ENCODE measurements at regions not wholly inside any gene's neighbourhood (a gene's known extent, or its start where the extent isn't known, plus 50 kb on each side); places are given as distances from the start of the nearest gene placed in this dataset.

DNA sequence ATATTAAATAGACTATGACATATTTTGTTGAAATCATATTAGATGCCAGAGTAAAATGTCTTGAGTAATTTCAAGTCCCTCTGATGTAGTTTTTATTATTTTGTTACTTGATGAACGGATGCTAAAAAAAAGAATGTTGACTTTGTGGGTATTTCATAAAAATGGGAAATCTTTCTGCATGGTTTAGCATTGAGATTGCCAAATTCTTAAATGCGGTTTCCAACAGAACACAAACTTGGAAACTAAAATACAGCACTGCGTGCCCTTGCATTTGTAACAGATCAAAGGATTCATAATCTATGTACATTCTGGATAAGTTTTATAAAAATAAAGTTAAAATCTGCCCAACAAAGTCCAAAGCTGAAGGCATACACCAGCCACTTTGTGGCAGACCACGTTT, 425.5 kb upstream of the DAB2 start:
- no peak overlapping the region for H3K4me2 ChIP-seq (ENCODE audit: low read length)
- H3K9me3 ChIP-seq (ENCODE audit: control insufficient read depth, low read length): no peaks in the 10 kb centered on the region
- TF ChIP-seq, protein P1, sequence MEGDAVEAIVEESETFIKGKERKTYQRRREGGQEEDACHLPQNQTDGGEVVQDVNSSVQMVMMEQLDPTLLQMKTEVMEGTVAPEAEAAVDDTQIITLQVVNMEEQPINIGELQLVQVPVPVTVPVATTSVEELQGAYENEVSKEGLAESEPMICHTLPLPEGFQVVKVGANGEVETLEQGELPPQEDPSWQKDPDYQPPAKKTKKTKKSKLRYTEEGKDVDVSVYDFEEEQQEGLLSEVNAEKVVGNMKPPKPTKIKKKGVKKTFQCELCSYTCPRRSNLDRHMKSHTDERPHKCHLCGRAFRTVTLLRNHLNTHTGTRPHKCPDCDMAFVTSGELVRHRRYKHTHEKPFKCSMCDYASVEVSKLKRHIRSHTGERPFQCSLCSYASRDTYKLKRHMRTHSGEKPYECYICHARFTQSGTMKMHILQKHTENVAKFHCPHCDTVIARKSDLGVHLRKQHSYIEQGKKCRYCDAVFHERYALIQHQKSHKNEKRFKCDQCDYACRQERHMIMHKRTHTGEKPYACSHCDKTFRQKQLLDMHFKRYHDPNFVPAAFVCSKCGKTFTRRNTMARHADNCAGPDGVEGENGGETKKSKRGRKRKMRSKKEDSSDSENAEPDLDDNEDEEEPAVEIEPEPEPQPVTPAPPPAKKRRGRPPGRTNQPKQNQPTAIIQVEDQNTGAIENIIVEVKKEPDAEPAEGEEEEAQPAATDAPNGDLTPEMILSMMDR (IDR thresholded peaks at IDR 0.05): no peak
- no peaks in the 10 kb centered on the region for H3K27me3 ChIP-seq (ENCODE audit: control insufficient read depth, insufficient read depth, low read length)
- H3K4me1 ChIP-seq: no peaks in the 10 kb centered on the region
- no peaks in the 10 kb centered on the region for H3K79me2 ChIP-seq
- H3K4me3 ChIP-seq (ENCODE audit: low read depth, low read length): no peak overlapping the region
- H2AFZ ChIP-seq: no peak overlapping the region
- no peaks in the 10 kb centered on the region for H3K36me3 ChIP-seq (ENCODE audit: control insufficient read depth, insufficient read depth, low read length)
- H3K9ac ChIP-seq: no peak overlapping the region
- no peak overlapping the region for H3K27ac ChIP-seq

DNA sequence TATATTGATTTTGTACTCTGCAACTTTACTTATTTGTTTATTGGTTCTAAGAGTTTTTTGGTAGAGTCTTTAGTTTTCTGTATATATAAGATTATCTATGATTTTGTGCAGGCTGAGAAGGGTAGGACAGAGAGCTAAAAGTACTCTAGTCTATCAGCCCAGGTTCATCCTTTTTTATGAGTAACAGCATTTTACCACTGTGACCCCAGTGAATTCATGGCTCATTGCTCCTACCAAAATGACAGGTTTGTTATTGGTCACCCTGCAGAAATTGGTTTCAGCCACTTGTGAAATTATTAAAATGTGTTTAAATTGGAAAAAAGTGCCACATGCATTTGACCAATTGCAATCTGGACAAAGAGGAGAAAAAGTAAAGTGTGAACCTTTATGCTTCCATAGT, 421.4 kb upstream of the DAB2 start:
- no peak overlapping the region for H3K4me2 ChIP-seq (ENCODE audit: low read length)
- no peak overlapping the region for H2AFZ ChIP-seq
- no peak overlapping the region for H3K4me3 ChIP-seq (ENCODE audit: low read depth, low read length)
- no peaks in the 10 kb centered on the region for H3K4me1 ChIP-seq
- no peak overlapping the region for H3K9ac ChIP-seq
- H3K79me2 ChIP-seq: no peaks in the 10 kb centered on the region
- H3K9me3 ChIP-seq (ENCODE audit: control insufficient read depth, low read length): no peaks in the 10 kb centered on the region
- TF ChIP-seq, protein P1 (IDR thresholded peaks at IDR 0.05): no peak
- H3K27ac ChIP-seq: no peak overlapping the region
- H3K36me3 ChIP-seq (ENCODE audit: control insufficient read depth, insufficient read depth, low read length): no peaks in the 10 kb centered on the region
- no peaks in the 10 kb centered on the region for H3K27me3 ChIP-seq (ENCODE audit: control insufficient read depth, insufficient read depth, low read length)

DNA sequence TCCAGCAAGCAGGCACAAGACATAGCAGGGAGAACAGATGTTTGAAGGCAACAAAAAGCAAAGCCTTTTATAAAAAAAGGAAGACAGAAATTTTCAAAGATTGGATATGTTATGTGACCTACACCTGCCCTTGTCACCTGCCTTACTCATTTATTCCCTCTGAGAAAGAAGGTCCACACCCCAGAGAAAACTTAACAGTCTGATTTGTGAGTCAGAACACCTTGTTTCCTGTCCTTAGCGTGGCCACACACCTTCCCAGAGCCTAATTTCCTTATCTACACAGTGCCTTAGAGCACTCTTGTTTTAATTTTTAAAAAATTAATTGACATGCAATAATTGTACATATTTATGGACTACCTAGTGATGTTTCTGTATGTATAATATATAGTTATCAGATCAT, 419.0 kb upstream of the DAB2 start:
- Histone ChIP-seq H3K9me3 (ENCODE audit: control insufficient read depth, low read length) (no peaks in the 10 kb centered on the region), H3K27ac (no peak overlapping the region), H3K79me2 (no peaks in the 10 kb centered on the region), H3K4me2 (ENCODE audit: low read length) (no peak overlapping the region), H2AFZ (no peak overlapping the region), H3K9ac (no peak overlapping the region), H3K27me3 (ENCODE audit: control insufficient read depth, insufficient read depth, low read length) (no peaks in the 10 kb centered on the region), H3K4me3 (ENCODE audit: low read depth, low read length) (no peak overlapping the region), H3K4me1 (no peaks in the 10 kb centered on the region), H3K36me3 (ENCODE audit: control insufficient read depth, insufficient read depth, low read length) (no peaks in the 10 kb centered on the region)
- TF ChIP-seq, protein P1 (IDR thresholded peaks at IDR 0.05): no peak

DNA sequence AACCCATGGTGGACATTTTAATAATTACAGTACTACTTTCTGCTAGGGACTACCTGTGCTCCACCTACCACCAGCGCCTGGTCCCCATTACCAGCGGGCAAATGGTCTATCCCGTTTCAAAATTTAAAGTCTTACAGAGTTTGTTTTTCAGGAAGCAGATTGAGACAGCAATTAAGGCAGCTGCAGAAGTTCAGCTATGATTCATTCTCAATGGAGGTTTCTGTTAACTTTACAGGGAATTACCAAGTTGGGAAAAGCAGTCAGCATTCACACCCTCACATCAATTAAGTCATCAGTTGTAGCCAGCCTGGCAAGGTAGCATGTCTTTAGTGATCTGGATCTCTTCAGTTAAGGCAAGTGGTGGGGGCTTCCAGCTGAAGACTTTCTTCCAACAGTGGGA, 410.6 kb upstream of the DAB2 start:
- Histone ChIP-seq H3K36me3 (ENCODE audit: control insufficient read depth, insufficient read depth, low read length) (no peaks in the 10 kb centered on the region), H3K4me3 (ENCODE audit: low read depth, low read length) (no peak overlapping the region), H3K79me2 (no peaks in the 10 kb centered on the region), H3K4me1 (no peaks in the 10 kb centered on the region), H3K9me3 (ENCODE audit: control insufficient read depth, low read length) (no peaks in the 10 kb centered on the region), H2AFZ (no peak overlapping the region), H3K27ac (no peak overlapping the region), H3K4me2 (ENCODE audit: low read length) (no peak overlapping the region), H3K9ac (no peak overlapping the region), H3K27me3 (ENCODE audit: control insufficient read depth, insufficient read depth, low read length) (no peaks in the 10 kb centered on the region)
- TF ChIP-seq, protein P1 (IDR thresholded peaks at IDR 0.05): no peak

DNA sequence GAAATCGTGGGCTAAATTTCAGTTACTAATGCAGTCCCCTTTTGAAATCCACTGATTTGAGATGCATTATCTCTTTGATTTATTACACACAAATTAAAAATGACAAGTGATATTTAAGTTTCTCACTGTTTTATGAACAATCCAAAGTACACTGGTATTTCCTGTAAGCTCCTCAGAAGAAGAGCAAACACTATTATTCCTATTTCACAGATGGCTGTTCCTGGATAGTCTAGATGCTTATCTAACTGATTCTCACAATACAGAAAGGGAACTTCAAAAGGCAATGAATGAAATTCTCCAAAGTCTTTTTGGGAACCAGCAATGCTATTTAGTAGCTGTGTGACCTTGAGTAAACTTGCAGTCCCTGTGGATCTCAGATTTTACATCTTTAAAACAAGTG, 404.7 kb upstream of the DAB2 start:
- Histone ChIP-seq H2AFZ (no peak overlapping the region), H3K36me3 (ENCODE audit: control insufficient read depth, insufficient read depth, low read length) (no peaks in the 10 kb centered on the region), H3K27ac (no peak overlapping the region), H3K9ac (no peak overlapping the region), H3K27me3 (ENCODE audit: control insufficient read depth, insufficient read depth, low read length) (no peaks in the 10 kb centered on the region), H3K4me2 (ENCODE audit: low read length) (no peak overlapping the region), H3K9me3 (ENCODE audit: control insufficient read depth, low read length) (no peaks in the 10 kb centered on the region), H3K79me2 (no peaks in the 10 kb centered on the region), H3K4me3 (ENCODE audit: low read depth, low read length) (no peak overlapping the region), H3K4me1 (no peaks in the 10 kb centered on the region)
- TF ChIP-seq, protein P1 (IDR thresholded peaks at IDR 0.05): no peak
